OCI-LY1 (cell line): ENCODE measurements at regions not wholly inside any gene's neighbourhood (a gene's known extent, or its start where the extent isn't known, plus 50 kb on each side); places are given as distances from the start of the nearest gene placed in this dataset.

Experiments
- H2AFZ ChIP-seq: fragments of 200-600 bp; sonication (generic), shearing (Covaris generic); 2 replicates; pipeline ENCODE4 v1.6.0; 2014; ENCODE audit warnings: antibody characterized with exemption, mild to moderate bottlenecking, low read length
- H3F3A ChIP-seq: fragments of 200-600 bp; sonication (generic), shearing (Covaris generic); 2 replicates; pipeline ENCODE4 v1.6.0; 2014; ENCODE audit warnings: mild to moderate bottlenecking, antibody characterized with exemption, low read length, moderate library complexity; ENCODE audit not compliant: insufficient read depth
- H3K27ac ChIP-seq: fragments of 200-600 bp; sonication (generic); 2 replicates; pipeline ENCODE4 v1.5.1; 2014; ENCODE audit warnings: low read length, mixed run types, mild to moderate bottlenecking, low read depth; ENCODE audit not compliant: poor library complexity, severe bottlenecking
- H3K27me3 ChIP-seq: fragments of 200-600 bp; sonication (generic); 2 replicates; pipeline ENCODE4 v1.6.0; 2014; ENCODE audit warnings: antibody characterized with exemption, mild to moderate bottlenecking, low read length, moderate library complexity; ENCODE audit not compliant: insufficient read depth
- H3K36me3 ChIP-seq: fragments of 200-600 bp; sonication (generic); 2 replicates; pipeline ENCODE4 v1.6.1; 2014; ENCODE audit warnings: mild to moderate bottlenecking, antibody characterized with exemption, low read length, moderate library complexity, mixed read lengths; ENCODE audit not compliant: insufficient read depth
- H3K4me1 ChIP-seq: fragments of 200-600 bp; sonication (generic); 2 replicates; pipeline ENCODE4 v1.5.1; 2014; ENCODE audit warnings: mild to moderate bottlenecking, low read length, moderate library complexity; ENCODE audit not compliant: insufficient read depth, severe bottlenecking
- H3K4me2 ChIP-seq: fragments of 200-600 bp; sonication (generic), shearing (Covaris generic); 2 replicates; pipeline ENCODE4 v1.6.1; 2014; ENCODE audit warnings: low read length
- H3K4me3 ChIP-seq: fragments of 200-600 bp; sonication (generic); 2 replicates; pipeline ENCODE4 v1.5.1; 2014; ENCODE audit warnings: low read length, low read depth, mild to moderate bottlenecking, mixed read lengths; ENCODE audit not compliant: poor library complexity, severe bottlenecking
- H3K79me2 ChIP-seq: fragments of 200-600 bp; shearing (Covaris generic); 2 replicates; pipeline ENCODE4 v1.6.1; 2016; ENCODE audit warnings: mixed run types, low read length, mixed read lengths; ENCODE audit not compliant: insufficient read depth
- H3K9ac ChIP-seq: fragments of 200-600 bp; sonication (generic), shearing (Covaris generic); 2 replicates; pipeline ENCODE4 v1.6.1; 2014; ENCODE audit warnings: mild to moderate bottlenecking, low read length, mixed read lengths
- H3K9me2 ChIP-seq: fragments of 200-600 bp; sonication (generic), shearing (Covaris generic); 2 replicates; pipeline ENCODE4 v1.6.1; 2014; ENCODE audit warnings: low read depth, mild to moderate bottlenecking, low read length, mixed read lengths
- H3K9me3 ChIP-seq: fragments of 200-600 bp; shearing (Covaris generic); 2 replicates; pipeline ENCODE4 v1.6.1; 2014; ENCODE audit warnings: low read length, mixed read lengths
- H4K20me1 ChIP-seq: fragments of 200-600 bp; sonication (generic), shearing (Covaris generic); 2 replicates; pipeline ENCODE4 v1.6.0; 2016; ENCODE audit warnings: mild to moderate bottlenecking, low read length; ENCODE audit not compliant: insufficient read depth
- EZH2 ChIP-seq: fragments of 200-600 bp; sonication (generic), shearing (Covaris generic); IDR thresholded peaks from 2 replicates; pipeline ENCODE4 v1.8.0; 2017; ENCODE audit warnings: borderline replicate concordance, mixed run types, mild to moderate bottlenecking, antibody characterized with exemption, low read length, moderate library complexity, mixed read lengths
- TF ChIP-seq, protein P1 (sequence below): fragments of 200-600 bp; sonication (generic), shearing (Covaris generic); IDR thresholded peaks from 2 replicates; pipeline ENCODE4 v1.5.1; 2017; ENCODE audit warnings: mild to moderate bottlenecking, antibody characterized with exemption, low read length, moderate library complexity, mixed read lengths

GRCh38 chr20:48461091-48461734 lies 366.6 kb downstream of the PREX1 start:
- no peaks in the 10 kb centered on the region for H3K9me3 ChIP-seq
- H3K9me2 ChIP-seq, result no peaks in the 10 kb centered on the region
- H3K27ac ChIP-seq, result no peak overlapping the region
- no peaks in the 10 kb centered on the region for H3K4me1 ChIP-seq
- H3K9ac ChIP-seq, result no peak overlapping the region
- H4K20me1 ChIP-seq, result no peaks in the 10 kb centered on the region
- H3K27me3 ChIP-seq, result peaks cover 3% of the 10 kb centered on the region; the same call in 1 of the 2 replicates
- H3K36me3 ChIP-seq, result no peaks in the 10 kb centered on the region
- H2AFZ ChIP-seq, result no peak overlapping the region
- no peaks in the 10 kb centered on the region for H3F3A ChIP-seq
- no peak overlapping the region for H3K4me2 ChIP-seq
- no peak for TF ChIP-seq EZH2
- TF ChIP-seq, protein P1, sequence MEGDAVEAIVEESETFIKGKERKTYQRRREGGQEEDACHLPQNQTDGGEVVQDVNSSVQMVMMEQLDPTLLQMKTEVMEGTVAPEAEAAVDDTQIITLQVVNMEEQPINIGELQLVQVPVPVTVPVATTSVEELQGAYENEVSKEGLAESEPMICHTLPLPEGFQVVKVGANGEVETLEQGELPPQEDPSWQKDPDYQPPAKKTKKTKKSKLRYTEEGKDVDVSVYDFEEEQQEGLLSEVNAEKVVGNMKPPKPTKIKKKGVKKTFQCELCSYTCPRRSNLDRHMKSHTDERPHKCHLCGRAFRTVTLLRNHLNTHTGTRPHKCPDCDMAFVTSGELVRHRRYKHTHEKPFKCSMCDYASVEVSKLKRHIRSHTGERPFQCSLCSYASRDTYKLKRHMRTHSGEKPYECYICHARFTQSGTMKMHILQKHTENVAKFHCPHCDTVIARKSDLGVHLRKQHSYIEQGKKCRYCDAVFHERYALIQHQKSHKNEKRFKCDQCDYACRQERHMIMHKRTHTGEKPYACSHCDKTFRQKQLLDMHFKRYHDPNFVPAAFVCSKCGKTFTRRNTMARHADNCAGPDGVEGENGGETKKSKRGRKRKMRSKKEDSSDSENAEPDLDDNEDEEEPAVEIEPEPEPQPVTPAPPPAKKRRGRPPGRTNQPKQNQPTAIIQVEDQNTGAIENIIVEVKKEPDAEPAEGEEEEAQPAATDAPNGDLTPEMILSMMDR, result no peak
- H3K79me2 ChIP-seq, result no peaks in the 10 kb centered on the region
- no peak overlapping the region for H3K4me3 ChIP-seq

- Histone ChIP-seq H3K4me1 (no peaks in the 10 kb centered on the region), H3K79me2 (no peaks in the 10 kb centered on the region), H3F3A (no peaks in the 10 kb centered on the region), H3K27me3 (no peaks in the 10 kb centered on the region; the same call in 1 of the 2 replicates), H3K27ac (no peak overlapping the region), H3K9me3 (no peaks in the 10 kb centered on the region), H3K4me2 (no peak overlapping the region), H3K9ac (no peak overlapping the region), H3K36me3 (no peaks in the 10 kb centered on the region), H3K4me3 (no peak overlapping the region), H3K9me2 (no peaks in the 10 kb centered on the region), H4K20me1 (no peaks in the 10 kb centered on the region), H2AFZ (no peak overlapping the region)
- TF ChIP-seq EZH2, result no peak
- TF ChIP-seq, protein P1, result no peak
Observed at GRCh38 chr20:48460681-48461080, 367.1 kb downstream of the PREX1 start.

- Histone ChIP-seq H3K4me2 (no peak overlapping the region), H3K27me3 (no peaks in the 10 kb centered on the region; the same call in 1 of the 2 replicates), H3K79me2 (no peaks in the 10 kb centered on the region), H3K9ac (no peak overlapping the region), H3K4me1 (no peaks in the 10 kb centered on the region), H3K27ac (no peak overlapping the region), H3K9me3 (no peaks in the 10 kb centered on the region), H4K20me1 (no peaks in the 10 kb centered on the region), H3K9me2 (no peaks in the 10 kb centered on the region), H3F3A (no peaks in the 10 kb centered on the region), H3K4me3 (no peak overlapping the region), H2AFZ (no peak overlapping the region), H3K36me3 (no peaks in the 10 kb centered on the region)
- TF ChIP-seq EZH2, result no peak
- TF ChIP-seq, protein P1, result no peak
Observed at GRCh38 chr20:48459722-48460395, 367.9 kb downstream of the PREX1 start.
